ENCODE measurements at regions not wholly inside any gene's neighbourhood (a gene's known extent, or its start where the extent isn't known, plus 50 kb on each side); places are given as distances from the start of the nearest gene placed in this dataset.
"Not testable (repeated sequence)": the region's sequence is repeated elsewhere in the genome, so short reads cannot be mapped to it uniquely, and the experiment has no call there.

DNA sequence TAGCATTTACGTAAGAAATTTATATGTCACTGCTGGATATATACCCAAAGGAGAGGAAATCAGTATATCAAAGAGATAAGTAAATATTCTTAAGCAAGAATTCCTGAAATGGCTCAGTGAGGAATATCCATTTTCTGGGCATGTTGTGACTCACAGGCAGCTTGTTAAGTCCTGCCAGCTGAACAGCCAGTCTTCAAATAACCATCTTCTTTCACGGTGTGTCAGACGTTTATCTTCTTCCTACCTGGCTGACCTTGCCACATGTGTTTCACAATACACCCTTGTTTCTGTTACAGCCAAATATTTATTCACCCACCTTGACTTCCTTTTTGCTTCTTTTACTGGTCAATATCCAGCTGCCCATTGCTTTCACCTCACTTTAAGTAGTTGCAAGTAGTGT, 648.1 kb downstream of the ANKRD7 start:
- DNase-seq (ENCODE audit: low read depth) = peak; percentile 75
- TF ChIP-seq, protein P1, sequence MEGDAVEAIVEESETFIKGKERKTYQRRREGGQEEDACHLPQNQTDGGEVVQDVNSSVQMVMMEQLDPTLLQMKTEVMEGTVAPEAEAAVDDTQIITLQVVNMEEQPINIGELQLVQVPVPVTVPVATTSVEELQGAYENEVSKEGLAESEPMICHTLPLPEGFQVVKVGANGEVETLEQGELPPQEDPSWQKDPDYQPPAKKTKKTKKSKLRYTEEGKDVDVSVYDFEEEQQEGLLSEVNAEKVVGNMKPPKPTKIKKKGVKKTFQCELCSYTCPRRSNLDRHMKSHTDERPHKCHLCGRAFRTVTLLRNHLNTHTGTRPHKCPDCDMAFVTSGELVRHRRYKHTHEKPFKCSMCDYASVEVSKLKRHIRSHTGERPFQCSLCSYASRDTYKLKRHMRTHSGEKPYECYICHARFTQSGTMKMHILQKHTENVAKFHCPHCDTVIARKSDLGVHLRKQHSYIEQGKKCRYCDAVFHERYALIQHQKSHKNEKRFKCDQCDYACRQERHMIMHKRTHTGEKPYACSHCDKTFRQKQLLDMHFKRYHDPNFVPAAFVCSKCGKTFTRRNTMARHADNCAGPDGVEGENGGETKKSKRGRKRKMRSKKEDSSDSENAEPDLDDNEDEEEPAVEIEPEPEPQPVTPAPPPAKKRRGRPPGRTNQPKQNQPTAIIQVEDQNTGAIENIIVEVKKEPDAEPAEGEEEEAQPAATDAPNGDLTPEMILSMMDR (IDR thresholded peaks at IDR 0.05; ENCODE audit: control insufficient read depth, extremely low read depth, insufficient read depth) = no peak
- H3K4me3 ChIP-seq (ENCODE audit: low read depth, low read length) = no peak overlapping the region

DNA sequence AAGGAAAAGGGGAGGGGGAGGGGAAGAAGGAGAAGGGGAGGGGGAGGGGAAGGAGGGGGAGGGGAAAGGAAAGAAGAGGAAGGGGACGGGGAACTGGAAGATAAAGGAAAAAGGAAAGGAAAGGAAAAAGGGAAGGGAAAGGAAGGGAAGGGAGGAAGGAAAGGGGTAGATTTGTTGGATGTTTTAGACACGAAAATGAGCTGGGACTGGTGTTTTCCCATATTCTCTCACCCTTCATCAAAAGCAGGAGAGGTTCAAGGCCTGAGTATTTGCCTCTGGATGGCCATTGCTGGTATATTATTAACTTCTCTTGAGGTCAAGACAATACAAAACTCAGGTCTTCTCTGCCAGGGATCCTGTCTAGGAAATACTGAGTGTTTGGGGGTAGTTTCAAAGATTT, 652.7 kb downstream of the ANKRD7 start:
- DNase-seq (ENCODE audit: low read depth) = no peak
- TF ChIP-seq, protein P1 (IDR thresholded peaks at IDR 0.05; ENCODE audit: control insufficient read depth, extremely low read depth, insufficient read depth) = no peak
- no peak overlapping the region for H3K4me3 ChIP-seq (ENCODE audit: low read depth, low read length)

DNA sequence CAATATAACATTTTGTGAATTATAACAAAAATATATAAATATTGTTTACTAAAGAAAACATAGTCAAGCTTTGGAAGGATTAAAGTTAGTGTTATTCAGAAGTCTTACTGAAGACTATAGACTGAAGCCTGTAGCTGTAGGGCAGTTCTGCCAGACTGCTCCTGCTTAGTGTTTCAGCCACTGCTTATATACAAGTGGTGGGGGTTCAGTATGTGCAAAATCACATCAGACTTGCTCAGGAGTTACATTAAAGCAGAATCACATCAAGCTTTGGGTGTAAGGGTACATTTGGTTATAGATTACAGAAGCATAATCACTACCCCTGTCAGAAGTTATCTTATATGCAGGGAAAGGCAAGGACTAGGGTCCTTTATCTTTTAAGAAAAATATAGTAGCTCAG, 653.8 kb downstream of the ANKRD7 start:
- TF ChIP-seq, protein P1 (IDR thresholded peaks at IDR 0.05; ENCODE audit: control insufficient read depth, extremely low read depth, insufficient read depth) = no peak
- no peak overlapping the region for H3K4me3 ChIP-seq (ENCODE audit: low read depth, low read length)
- DNase-seq (ENCODE audit: low read depth) = no peak

DNA sequence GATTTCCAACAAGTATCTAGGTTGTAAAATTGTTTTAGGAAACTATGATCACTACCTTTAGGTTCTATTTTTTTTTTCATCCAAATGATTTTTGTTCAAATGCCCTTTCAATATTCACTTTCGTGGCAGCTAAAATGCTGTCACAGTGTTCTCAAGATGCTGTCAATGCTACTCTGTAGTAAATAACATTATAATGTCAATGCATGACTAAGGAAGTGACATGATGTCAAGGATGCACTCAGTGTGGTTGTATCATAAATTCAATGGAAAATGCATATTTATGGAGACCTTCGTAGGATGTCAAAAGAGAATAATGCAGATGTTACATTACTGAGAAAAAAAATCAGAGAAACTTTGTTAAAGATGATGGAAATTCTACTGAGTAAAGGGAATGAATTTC, 673.8 kb downstream of the ANKRD7 start:
- DNase-seq (ENCODE audit: low read depth) = no peak
- no peak overlapping the region for H3K4me3 ChIP-seq (ENCODE audit: low read depth, low read length)
- TF ChIP-seq, protein P1 (IDR thresholded peaks at IDR 0.05; ENCODE audit: control insufficient read depth, extremely low read depth, insufficient read depth) = no peak

DNA sequence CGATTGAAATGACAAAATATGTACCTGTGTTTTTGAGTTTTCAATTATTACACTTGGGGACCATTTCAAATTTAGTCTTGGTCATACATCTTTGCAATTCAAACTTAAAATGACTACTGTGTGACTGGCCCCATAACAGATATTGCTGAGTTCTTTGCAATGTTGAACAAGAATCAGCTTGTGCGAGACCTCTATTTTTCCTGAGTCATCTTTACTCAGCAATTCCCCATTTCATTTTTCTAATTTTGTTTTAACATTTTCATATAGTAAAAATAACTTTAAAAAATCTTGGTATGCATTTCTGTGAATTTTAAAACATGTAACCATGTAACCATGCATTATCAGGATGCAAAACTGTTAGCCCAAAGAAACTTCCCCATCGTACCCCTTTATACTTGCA, 678.1 kb downstream of the ANKRD7 start:
- no peak for DNase-seq (ENCODE audit: low read depth)
- TF ChIP-seq, protein P1 (IDR thresholded peaks at IDR 0.05; ENCODE audit: control insufficient read depth, extremely low read depth, insufficient read depth) = no peak

DNA sequence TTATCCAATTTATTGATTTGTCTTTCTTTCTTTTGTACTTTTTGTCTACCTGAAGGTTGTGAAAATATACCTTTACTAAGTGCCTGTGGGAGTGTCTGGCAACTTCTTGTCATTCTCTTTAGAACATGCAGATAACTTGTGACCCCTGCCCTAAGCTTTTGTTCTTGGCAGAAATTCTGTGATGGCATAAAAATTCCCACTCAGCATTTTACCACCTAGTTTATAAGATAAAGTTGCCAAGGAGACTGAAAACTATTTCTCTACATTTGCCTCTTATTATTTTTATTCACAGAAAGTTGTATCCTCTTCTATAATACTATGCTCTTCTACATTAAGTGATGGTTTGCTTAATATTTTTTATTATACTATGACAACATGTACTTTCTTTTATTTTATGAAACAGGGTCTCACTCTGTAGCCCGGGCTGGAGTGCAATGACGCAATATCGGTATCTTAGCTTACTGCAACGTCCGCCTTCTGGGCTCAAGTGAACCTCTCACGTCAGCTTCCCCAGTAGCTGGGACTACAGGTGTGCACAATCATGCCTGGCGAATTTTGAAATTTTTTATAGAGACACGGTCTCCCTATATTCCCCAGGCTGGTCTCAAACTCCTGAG, 683.5 kb downstream of the ANKRD7 start:
- TF ChIP-seq, protein P1 (IDR thresholded peaks at IDR 0.05; ENCODE audit: control insufficient read depth, extremely low read depth, insufficient read depth) = no peak
- no peak overlapping the region for H3K4me3 ChIP-seq (ENCODE audit: low read depth, low read length)
- DNase-seq (ENCODE audit: low read depth) = no peak

More for the DNA sequence above, 678.1 kb downstream of the ANKRD7 start:
- no peak overlapping the region for H3K4me3 ChIP-seq (ENCODE audit: low read depth, low read length)

DNA sequence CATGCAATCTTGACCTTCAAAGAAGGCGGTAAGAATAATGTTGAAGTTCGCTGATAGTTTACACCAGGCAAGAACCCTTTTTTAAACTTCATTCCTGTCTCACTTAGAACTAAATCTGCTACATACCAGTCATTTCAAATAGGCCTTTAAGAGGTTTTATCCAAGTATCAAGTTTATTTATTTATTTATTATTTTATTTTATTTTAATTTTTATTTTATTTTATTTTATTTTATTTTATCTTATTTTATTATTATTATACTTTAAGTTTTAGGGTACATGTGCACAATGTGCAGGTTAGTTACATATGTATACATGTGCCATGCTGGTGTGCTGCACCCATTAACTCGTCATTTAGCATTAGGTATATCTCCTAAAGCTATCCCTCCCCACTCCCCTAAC, 691.6 kb downstream of the ANKRD7 start:
- not testable (repeated sequence) for DNase-seq (ENCODE audit: low read depth); H3K4me3 ChIP-seq (ENCODE audit: low read depth, low read length)

All from LNCaP clone FGC (cell line).